ENCODE measurements at regions not wholly inside any gene's neighbourhood (a gene's known extent, or its start where the extent isn't known, plus 50 kb on each side); places are given as distances from the start of the nearest gene placed in this dataset.

DNA sequence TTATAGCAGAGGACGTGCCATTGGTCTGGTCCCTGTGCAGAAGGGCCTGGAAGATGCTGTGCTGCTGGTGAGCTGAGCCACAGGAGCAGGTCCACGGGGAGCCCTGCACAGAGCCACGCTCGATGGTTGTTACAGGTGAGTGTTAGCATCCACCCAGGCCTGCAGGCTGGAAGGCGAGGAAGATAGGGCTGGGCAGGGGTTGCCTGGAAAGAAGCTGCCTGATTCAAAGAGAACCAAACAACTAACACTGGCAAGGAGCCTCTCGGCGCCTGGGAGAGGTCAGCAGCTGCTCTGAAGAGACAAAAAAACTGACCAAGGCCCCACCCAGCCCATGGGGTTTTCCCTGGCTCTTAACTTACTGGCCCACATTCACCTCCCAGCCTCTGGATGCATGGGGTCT is 160.2 kb downstream of the MED10 start:
- Histone ChIP-seq H3K4me3 (no peak overlapping the region), H3K4me1 (ENCODE audit: low read depth) (no peaks in the 10 kb centered on the region), H3K9me3 (ENCODE audit: low read depth) (no peaks in the 10 kb centered on the region), H3K27ac (no peak overlapping the region), H3K36me3 (no peaks in the 10 kb centered on the region), H3K27me3 (no peaks in the 10 kb centered on the region)
- TF ChIP-seq, protein P1, sequence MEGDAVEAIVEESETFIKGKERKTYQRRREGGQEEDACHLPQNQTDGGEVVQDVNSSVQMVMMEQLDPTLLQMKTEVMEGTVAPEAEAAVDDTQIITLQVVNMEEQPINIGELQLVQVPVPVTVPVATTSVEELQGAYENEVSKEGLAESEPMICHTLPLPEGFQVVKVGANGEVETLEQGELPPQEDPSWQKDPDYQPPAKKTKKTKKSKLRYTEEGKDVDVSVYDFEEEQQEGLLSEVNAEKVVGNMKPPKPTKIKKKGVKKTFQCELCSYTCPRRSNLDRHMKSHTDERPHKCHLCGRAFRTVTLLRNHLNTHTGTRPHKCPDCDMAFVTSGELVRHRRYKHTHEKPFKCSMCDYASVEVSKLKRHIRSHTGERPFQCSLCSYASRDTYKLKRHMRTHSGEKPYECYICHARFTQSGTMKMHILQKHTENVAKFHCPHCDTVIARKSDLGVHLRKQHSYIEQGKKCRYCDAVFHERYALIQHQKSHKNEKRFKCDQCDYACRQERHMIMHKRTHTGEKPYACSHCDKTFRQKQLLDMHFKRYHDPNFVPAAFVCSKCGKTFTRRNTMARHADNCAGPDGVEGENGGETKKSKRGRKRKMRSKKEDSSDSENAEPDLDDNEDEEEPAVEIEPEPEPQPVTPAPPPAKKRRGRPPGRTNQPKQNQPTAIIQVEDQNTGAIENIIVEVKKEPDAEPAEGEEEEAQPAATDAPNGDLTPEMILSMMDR (IDR thresholded peaks at IDR 0.05; ENCODE audit: low read depth, low read length), result no peak
- no peak for DNase-seq (ENCODE audit: low read depth in 1 of 2, low spot score in 1 of 2)

DNA sequence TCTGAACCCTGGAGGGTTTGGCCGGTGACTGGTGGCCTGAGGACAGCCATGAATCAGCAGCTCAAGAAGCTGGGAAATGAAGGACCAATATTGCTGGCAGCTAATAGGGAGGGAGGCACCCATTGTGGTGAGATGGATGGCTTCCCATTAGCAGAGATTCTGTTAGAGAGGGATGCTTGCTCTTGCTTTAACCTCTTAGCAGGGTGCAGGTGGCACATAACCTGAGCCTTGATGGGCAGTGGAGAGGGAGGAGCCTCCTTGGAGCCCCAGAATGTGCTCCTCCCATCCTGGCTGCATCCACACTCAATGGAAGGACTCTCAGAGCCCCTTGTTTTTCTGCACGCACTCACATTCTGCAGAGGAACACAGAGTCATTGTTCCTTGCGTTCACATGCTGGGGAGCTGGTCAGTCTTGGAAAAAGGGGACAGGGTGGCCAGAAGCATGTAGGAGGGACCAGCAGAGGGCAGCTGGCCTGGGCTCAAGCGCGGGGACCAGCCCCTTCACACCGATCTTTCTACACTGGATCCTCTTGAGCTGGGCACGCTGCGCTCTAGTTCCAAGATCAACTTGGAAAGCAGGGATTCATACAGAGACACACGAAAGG is 161.8 kb downstream of the MED10 start:
- TF ChIP-seq, protein P1 (IDR thresholded peaks at IDR 0.05; ENCODE audit: low read depth, low read length), result no peak
- no peaks in the 10 kb centered on the region for H3K4me1 ChIP-seq (ENCODE audit: low read depth)
- DNase-seq (ENCODE audit: low read depth in 1 of 2, low spot score in 1 of 2), result no peak
- H3K27ac ChIP-seq, result no peak overlapping the region
- no peaks in the 10 kb centered on the region for H3K27me3 ChIP-seq
- no peak overlapping the region for H3K4me3 ChIP-seq
- H3K9me3 ChIP-seq (ENCODE audit: low read depth), result no peaks in the 10 kb centered on the region
- no peaks in the 10 kb centered on the region for H3K36me3 ChIP-seq

DNA sequence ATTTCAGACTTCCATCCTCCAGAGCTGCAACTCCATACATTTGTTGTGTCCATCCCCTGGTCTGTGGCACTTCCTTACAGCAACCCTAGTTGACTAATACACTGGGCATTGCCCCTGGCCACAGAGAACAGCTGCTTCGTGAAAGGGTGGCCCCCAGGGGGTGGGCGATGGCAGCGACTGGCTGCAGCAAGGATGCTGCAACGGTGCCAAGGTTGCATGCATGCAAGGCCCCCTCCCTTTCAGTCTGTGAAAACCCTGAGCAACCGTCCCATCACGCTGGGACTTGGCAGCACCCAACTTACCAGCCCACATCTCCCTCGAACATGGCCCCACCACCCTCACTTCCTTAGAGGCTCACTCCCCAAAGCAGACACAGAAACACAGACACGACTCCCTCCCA is 162.5 kb downstream of the MED10 start:
- H3K4me3 ChIP-seq, result no peak overlapping the region
- no peaks in the 10 kb centered on the region for H3K9me3 ChIP-seq (ENCODE audit: low read depth)
- no peaks in the 10 kb centered on the region for H3K4me1 ChIP-seq (ENCODE audit: low read depth)
- no peaks in the 10 kb centered on the region for H3K36me3 ChIP-seq
- TF ChIP-seq, protein P1 (IDR thresholded peaks at IDR 0.05; ENCODE audit: low read depth, low read length), result no peak
- DNase-seq (ENCODE audit: low read depth in 1 of 2, low spot score in 1 of 2), result no peak
- H3K27me3 ChIP-seq, result no peaks in the 10 kb centered on the region
- no peak overlapping the region for H3K27ac ChIP-seq

DNA sequence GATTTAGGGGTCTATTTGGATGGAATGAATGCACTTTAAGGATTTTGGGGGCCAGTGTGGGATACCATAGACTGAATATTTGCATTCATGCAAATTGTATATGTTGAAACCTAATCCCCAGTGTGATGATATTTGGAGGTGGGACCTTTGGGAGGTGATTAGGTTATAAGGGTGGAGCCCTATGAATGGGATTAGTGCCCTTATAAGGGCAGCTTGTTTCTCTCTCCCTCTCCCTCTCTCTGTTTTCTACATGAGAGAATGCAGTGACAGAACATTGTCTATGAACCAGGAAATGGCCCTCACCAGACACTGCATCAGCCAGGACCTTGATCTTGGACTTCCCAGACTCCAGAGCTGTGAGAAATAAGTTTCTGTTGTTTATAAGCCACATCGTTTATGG is 166.1 kb downstream of the MED10 start:
- Histone ChIP-seq H3K36me3 (no peaks in the 10 kb centered on the region), H3K4me3 (no peak overlapping the region), H3K27ac (no peak overlapping the region), H3K9me3 (ENCODE audit: low read depth) (no peaks in the 10 kb centered on the region), H3K4me1 (ENCODE audit: low read depth) (no peaks in the 10 kb centered on the region), H3K27me3 (no peaks in the 10 kb centered on the region)
- TF ChIP-seq, protein P1 (IDR thresholded peaks at IDR 0.05; ENCODE audit: low read depth, low read length), result no peak
- no peak for DNase-seq (ENCODE audit: low read depth in 1 of 2, low spot score in 1 of 2)

DNA sequence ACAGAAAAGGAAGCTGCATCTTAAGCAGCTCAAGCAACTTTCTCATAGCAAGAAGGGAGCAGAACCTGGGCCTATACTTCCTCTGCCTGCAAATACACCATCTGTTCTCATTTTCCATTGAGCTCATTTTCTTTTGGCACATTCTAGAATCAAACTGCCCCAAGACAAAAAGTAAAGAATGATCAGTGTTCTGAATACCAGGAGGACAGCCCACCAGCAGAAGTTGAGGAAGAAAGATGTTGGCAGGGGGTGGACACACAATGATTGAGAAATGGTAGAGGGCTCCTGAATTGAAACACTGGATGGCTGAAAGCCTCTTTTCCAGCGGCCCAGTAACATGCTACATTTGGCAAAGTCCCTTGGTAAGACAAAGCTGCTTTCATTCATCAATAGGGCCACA is 171.8 kb downstream of the MED10 start:
- DNase-seq (ENCODE audit: low read depth in 1 of 2, low spot score in 1 of 2), result no peak
- no peaks in the 10 kb centered on the region for H3K4me1 ChIP-seq (ENCODE audit: low read depth)
- H3K4me3 ChIP-seq, result no peak overlapping the region
- no peak overlapping the region for H3K27ac ChIP-seq
- H3K9me3 ChIP-seq (ENCODE audit: low read depth), result no peaks in the 10 kb centered on the region
- TF ChIP-seq, protein P1 (IDR thresholded peaks at IDR 0.05; ENCODE audit: low read depth, low read length), result no peak
- no peaks in the 10 kb centered on the region for H3K27me3 ChIP-seq
- H3K36me3 ChIP-seq, result no peaks in the 10 kb centered on the region

DNA sequence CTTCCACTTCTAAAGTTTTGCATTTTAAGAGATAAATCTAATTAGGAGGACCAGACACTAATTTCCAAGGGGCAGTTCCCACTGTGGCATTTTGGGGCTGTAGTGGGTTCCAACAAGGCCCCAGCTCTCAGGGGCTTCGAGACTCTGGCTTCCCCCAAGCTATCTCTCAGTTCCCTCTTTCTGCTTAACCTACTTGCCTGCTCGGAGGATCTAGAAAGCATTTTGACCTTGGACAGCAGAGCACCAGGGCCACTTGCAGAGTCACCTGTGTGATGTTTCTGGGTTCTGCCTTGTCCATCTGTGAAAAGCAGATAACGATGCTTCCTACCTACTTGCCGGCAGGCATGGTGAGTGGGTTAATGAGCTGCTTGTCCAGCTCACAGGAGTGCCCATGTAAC is 175.4 kb downstream of the MED10 start:
- H3K4me3 ChIP-seq, result no peak overlapping the region
- no peaks in the 10 kb centered on the region for H3K36me3 ChIP-seq
- DNase-seq (ENCODE audit: low read depth in 1 of 2, low spot score in 1 of 2), result no peak
- no peaks in the 10 kb centered on the region for H3K27me3 ChIP-seq
- no peaks in the 10 kb centered on the region for H3K4me1 ChIP-seq (ENCODE audit: low read depth)
- TF ChIP-seq, protein P1 (IDR thresholded peaks at IDR 0.05; ENCODE audit: low read depth, low read length), result no peak
- H3K27ac ChIP-seq, result no peak overlapping the region
- H3K9me3 ChIP-seq (ENCODE audit: low read depth), result no peaks in the 10 kb centered on the region

All from cardiac muscle cell (in vitro differentiated cells and primary cell).